Tibial artery (tissue), 4 donors: ENCODE measurements at regions not wholly inside any gene's neighbourhood (a gene's known extent, or its start where the extent isn't known, plus 50 kb on each side); places are given as distances from the start of the nearest gene placed in this dataset.

ENCODE experiments used
- DNase-seq, 2 donors: peaks; one replicate each; pipeline ENCODE4 v3.0.0-alpha.2; 2019
- H3K27ac ChIP-seq, 2 donors: fragments of 200-600 bp; sonication (generic) in 1 of 2; 1 replicate in 1 of 2; 2 replicates in 1 of 2; pipeline ENCODE4 v1.5.1; 2018 to 2019; ENCODE audit warnings: mild to moderate bottlenecking in 1 of 2
- H3K27me3 ChIP-seq, 2 donors: fragments of 200-600 bp; sonication (generic) in 1 of 2; one replicate each; pipeline versions ENCODE4 v1.5.1 to v1.6.0; 2016 to 2019
- H3K36me3 ChIP-seq, 3 donors: fragments of 200-600 bp; sonication (generic) in 2 of 3; one replicate each; pipeline ENCODE4 v1.5.1; 2016 to 2019; ENCODE audit warnings: mild to moderate bottlenecking in 2 of 3
- H3K4me1 ChIP-seq, 4 donors: fragments of 200-600 bp; sonication (generic) in 2 of 4; 1 replicate in 3 of 4; 2 replicates in 1 of 4; pipeline ENCODE4 v1.5.1; 2016 to 2019
- H3K4me3 ChIP-seq, 2 donors: fragments of 200-600 bp; sonication (generic) in 1 of 2; 1 replicate in 1 of 2; 2 replicates in 1 of 2; pipeline ENCODE4 v1.5.1; 2018 to 2019; ENCODE audit warnings: mild to moderate bottlenecking in 2 of 2
- H3K9me3 ChIP-seq, 3 donors: fragments of 200-600 bp; sonication (generic) in 1 of 3; one replicate each; pipeline ENCODE4 v1.5.1; 2016 to 2019
- CTCF ChIP-seq, 2 experiments: fragments of 200-600 bp in 1 of 2; fragments of 450-650 bp in 1 of 2; IDR thresholded peaks; one replicate each; pipeline ENCODE4 v1.5.1; 2017 to 2019; ENCODE audit warnings: antibody characterized with exemption in 2 of 2, mild to moderate bottlenecking in 1 of 2, moderate library complexity in 1 of 2
- intact Hi-C: fragments of 100-400 bp; cut with DNase I; formaldehyde crosslinking; loops from one replicate; pipeline ENCODE4 v1.15.0; 2023; ENCODE audit warnings: low total_unique reads

GRCh38 chr3:104176706-104177105 is 1190.0 kb upstream of the ALCAM start:
- Histone ChIP-seq H3K4me1 (no peaks in the 10 kb centered on the region), H3K36me3 (no peaks in the 10 kb centered on the region), H3K27ac (no peak overlapping the region), H3K4me3 (no peak overlapping the region), H3K27me3 (no peaks in the 10 kb centered on the region), H3K9me3 (no peaks in the 10 kb centered on the region)
- intact Hi-C loops, result no loop called here
- DNase-seq, result no peak
- TF ChIP-seq CTCF (IDR thresholded peaks at IDR 0.05), result no peak

GRCh38 chr3:104178680-104179079 is 1188.0 kb upstream of the ALCAM start:
- no peak for TF ChIP-seq CTCF (IDR thresholded peaks at IDR 0.05)
- H3K27ac ChIP-seq, result no peak overlapping the region
- H3K9me3 ChIP-seq, result no peaks in the 10 kb centered on the region
- no peak for DNase-seq
- no peaks in the 10 kb centered on the region for H3K4me1 ChIP-seq
- intact Hi-C loops, result no loop called here
- H3K36me3 ChIP-seq, result no peaks in the 10 kb centered on the region
- no peaks in the 10 kb centered on the region for H3K27me3 ChIP-seq
- H3K4me3 ChIP-seq, result no peak overlapping the region

GRCh38 chr3:104180906-104181305 is 1185.8 kb upstream of the ALCAM start:
- Histone ChIP-seq H3K9me3 (no peaks in the 10 kb centered on the region), H3K4me1 (no peaks in the 10 kb centered on the region), H3K27me3 (no peaks in the 10 kb centered on the region), H3K4me3 (no peak overlapping the region), H3K27ac (no peak overlapping the region), H3K36me3 (no peaks in the 10 kb centered on the region)
- no peak for DNase-seq
- intact Hi-C loops, result no loop called here
- TF ChIP-seq CTCF (IDR thresholded peaks at IDR 0.05), result no peak

GRCh38 chr3:104190681-104191080 is 1176.0 kb upstream of the ALCAM start:
- TF ChIP-seq CTCF (IDR thresholded peaks at IDR 0.05), result no peak
- intact Hi-C loops, result no loop called here
- Histone ChIP-seq H3K27ac (no peak overlapping the region), H3K27me3 (no peaks in the 10 kb centered on the region), H3K9me3 (no peaks in the 10 kb centered on the region), H3K36me3 (no peaks in the 10 kb centered on the region), H3K4me3 (no peak overlapping the region), H3K4me1 (no peaks in the 10 kb centered on the region)
- DNase-seq, result no peak

GRCh38 chr3:104198131-104198530 is 1168.6 kb upstream of the ALCAM start:
- no peaks in the 10 kb centered on the region for H3K27me3 ChIP-seq
- intact Hi-C loops, result no loop called here
- no peaks in the 10 kb centered on the region for H3K36me3 ChIP-seq
- H3K9me3 ChIP-seq, result no peaks in the 10 kb centered on the region
- no peaks in the 10 kb centered on the region for H3K4me1 ChIP-seq
- no peak overlapping the region for H3K27ac ChIP-seq
- no peak for TF ChIP-seq CTCF (IDR thresholded peaks at IDR 0.05)
- H3K4me3 ChIP-seq, result no peak overlapping the region
- DNase-seq, result no peak

- no peak for DNase-seq
- H3K4me1 ChIP-seq, result no peaks in the 10 kb centered on the region
- H3K27me3 ChIP-seq, result no peaks in the 10 kb centered on the region
- H3K36me3 ChIP-seq, result no peaks in the 10 kb centered on the region
- H3K27ac ChIP-seq, result no peak overlapping the region
- H3K9me3 ChIP-seq, result no peaks in the 10 kb centered on the region
- H3K4me3 ChIP-seq, result no peak overlapping the region
- TF ChIP-seq CTCF (IDR thresholded peaks at IDR 0.05), result no peak
- intact Hi-C loops, result no loop called here
Measured at GRCh38 chr3:104206925-104207324, 1159.8 kb upstream of the ALCAM start.
